ENCODE measurements at regions not wholly inside any gene's neighbourhood (a gene's known extent, or its start where the extent isn't known, plus 50 kb on each side); places are given as distances from the start of the nearest gene placed in this dataset.
"Not testable (repeated sequence)": the region's sequence is repeated elsewhere in the genome, so short reads cannot be mapped to it uniquely, and the experiment has no call there.

GRCh38 chr18:3349046-3349841 lies 87.3 kb downstream of the MYL12B start:
- not testable (repeated sequence) for TF ChIP-seq CTBP1 (IDR thresholded peaks at IDR 0.05; ENCODE audit: borderline replicate concordance); FOXK2 (IDR thresholded peaks at IDR 0.05); ZNF384 (IDR thresholded peaks at IDR 0.05); LEF1 (IDR thresholded peaks at IDR 0.05; ENCODE audit: borderline replicate concordance); SUZ12 (IDR thresholded peaks at IDR 0.05); NFRKB (IDR thresholded peaks at IDR 0.05); FOXM1 (IDR thresholded peaks at IDR 0.05; ENCODE audit: borderline replicate concordance); HDGF (IDR thresholded peaks at IDR 0.05; ENCODE audit: borderline replicate concordance); SP1 (IDR thresholded peaks at IDR 0.05); FOXA1 (IDR thresholded peaks at IDR 0.05); L3MBTL2 (conservative IDR thresholded peaks at IDR 0.05); TARDBP (IDR thresholded peaks at IDR 0.05); BHLHE40 (IDR thresholded peaks at IDR 0.05; ENCODE audit: borderline replicate concordance)

Measured in HEK293T (cell line).